WTC11 (cell line): ENCODE measurements at regions not wholly inside any gene's neighbourhood (a gene's known extent, or its start where the extent isn't known, plus 50 kb on each side); places are given as distances from the start of the nearest gene placed in this dataset.

ENCODE experiments used
- ATAC-seq: fragments of 200-7000 bp; cut with Tn5 transposase; 2 replicates; pipeline ENCODE4 v1.10.0; 2021; ENCODE audit warnings: mild to moderate bottlenecking, moderate library complexity
- CTCF ChIA-PET: fragments of 300-600 bp; sonication (Branson Sonifier 250); formaldehyde crosslinking; loops from one replicate; lab custom pipeline; 2021; ENCODE audit warnings: antibody characterized with exemption; lab: Charles Lee
- POLR2A ChIA-PET: fragments of 350-600 bp; sonication (Branson Sonifier 250); formaldehyde crosslinking; loops from one replicate; lab custom pipeline; 2021; ENCODE audit warnings: antibody characterized with exemption; lab: Charles Lee
- DNase-seq: peaks from one replicate; pipeline ENCODE4 v3.0.0; 2021; ENCODE audit warnings: low spot score
- H3K27ac Mint-ChIP-seq: 2 replicates; pipeline ENCODE4 v1.8.0; 2021; ENCODE audit warnings: mixed read lengths
- H3K27me3 Mint-ChIP-seq: 2 replicates; pipeline ENCODE4 v1.8.0; 2021; ENCODE audit warnings: low read depth, mild to moderate bottlenecking, moderate library complexity, mixed read lengths
- H3K36me3 Mint-ChIP-seq: 2 replicates; pipeline ENCODE4 v1.8.0; 2021; ENCODE audit warnings: mixed read lengths
- H3K4me1 Mint-ChIP-seq: 2 replicates; pipeline ENCODE4 v1.8.0; 2022; ENCODE audit warnings: mixed read lengths
- H3K4me3 Mint-ChIP-seq: 2 replicates; pipeline ENCODE4 v1.8.0; 2021; ENCODE audit warnings: mild to moderate bottlenecking, moderate library complexity, mixed read lengths
- H3K9me3 Mint-ChIP-seq: 2 replicates; pipeline ENCODE4 v1.8.0; 2021; ENCODE audit warnings: mixed read lengths
- CREM ChIP-seq: sonication (generic); formaldehyde crosslinking; IDR thresholded peaks from 2 replicates; pipeline ENCODE4 v1.8.1; 2022; ENCODE audit warnings: mild to moderate bottlenecking, missing genetic modification reagents, moderate library complexity
- FOXJ3 ChIP-seq: sonication (generic); formaldehyde crosslinking; IDR thresholded peaks from 2 replicates; pipeline ENCODE4 v1.9.0; 2021; ENCODE audit warnings: missing genetic modification reagents, mild to moderate bottlenecking, borderline replicate concordance
- IRF2 ChIP-seq: sonication (generic); formaldehyde crosslinking; IDR thresholded peaks from 2 replicates; pipeline ENCODE4 v1.8.0; 2022; ENCODE audit warnings: low read depth, missing genetic modification reagents, borderline replicate concordance
- MAX ChIP-seq: sonication (generic); formaldehyde crosslinking; IDR thresholded peaks from 2 replicates; pipeline ENCODE4 v1.8.0; 2022; ENCODE audit warnings: mild to moderate bottlenecking, missing genetic modification reagents
- MYBL2 ChIP-seq: sonication (generic); formaldehyde crosslinking; IDR thresholded peaks from 2 replicates; pipeline ENCODE4 v1.8.1; 2023; ENCODE audit warnings: mild to moderate bottlenecking, moderate library complexity, missing genetic modification reagents
- NFATC4 ChIP-seq: fragments of 250-450 bp; sonication (Bioruptor Pico); IDR thresholded peaks from 2 replicates; pipeline ENCODE4 v1.9.0; 2021; ENCODE audit warnings: mild to moderate bottlenecking
- PREB ChIP-seq: sonication (generic); formaldehyde crosslinking; IDR thresholded peaks from 2 replicates; pipeline ENCODE4 v1.8.1; 2022; ENCODE audit warnings: mild to moderate bottlenecking, missing genetic modification reagents, moderate library complexity, borderline replicate concordance
- TEAD1 ChIP-seq: sonication (generic); formaldehyde crosslinking; IDR thresholded peaks from 2 replicates; pipeline ENCODE4 v1.8.0; 2022; ENCODE audit warnings: mild to moderate bottlenecking, missing genetic modification reagents
- ZNF121 ChIP-seq: sonication (generic); formaldehyde crosslinking; IDR thresholded peaks from 2 replicates; pipeline ENCODE4 v1.8.0; 2023; ENCODE audit warnings: missing genetic modification reagents
- ZNF281 ChIP-seq: sonication (generic); formaldehyde crosslinking; IDR thresholded peaks from 2 replicates; pipeline ENCODE4 v1.8.0; 2023; ENCODE audit warnings: mild to moderate bottlenecking, missing genetic modification reagents
- TF ChIP-seq, protein P1 (sequence below): sonication (generic); formaldehyde crosslinking; IDR thresholded peaks from 2 replicates; pipeline ENCODE4 v1.8.1; 2022; ENCODE audit warnings: low read depth, mild to moderate bottlenecking, moderate library complexity, missing genetic modification reagents, borderline replicate concordance
- TF ChIP-seq, protein P2 (sequence below): sonication (generic); formaldehyde crosslinking; IDR thresholded peaks from 2 replicates; pipeline ENCODE4 v1.8.0; 2022; ENCODE audit warnings: mild to moderate bottlenecking, missing genetic modification reagents
- TF ChIP-seq, protein P3 (sequence below): sonication (generic); formaldehyde crosslinking; IDR thresholded peaks from 2 replicates; pipeline ENCODE4 v1.8.1; 2022; ENCODE audit warnings: mild to moderate bottlenecking, moderate library complexity, missing genetic modification reagents
- TF ChIP-seq, protein P4 (sequence below): fragments of 250-450 bp; sonication (Bioruptor Pico); conservative IDR thresholded peaks from 2 replicates; pipeline ENCODE4 v1.9.0; 2021; ENCODE audit warnings: mild to moderate bottlenecking

- TF ChIP-seq, protein P1, sequence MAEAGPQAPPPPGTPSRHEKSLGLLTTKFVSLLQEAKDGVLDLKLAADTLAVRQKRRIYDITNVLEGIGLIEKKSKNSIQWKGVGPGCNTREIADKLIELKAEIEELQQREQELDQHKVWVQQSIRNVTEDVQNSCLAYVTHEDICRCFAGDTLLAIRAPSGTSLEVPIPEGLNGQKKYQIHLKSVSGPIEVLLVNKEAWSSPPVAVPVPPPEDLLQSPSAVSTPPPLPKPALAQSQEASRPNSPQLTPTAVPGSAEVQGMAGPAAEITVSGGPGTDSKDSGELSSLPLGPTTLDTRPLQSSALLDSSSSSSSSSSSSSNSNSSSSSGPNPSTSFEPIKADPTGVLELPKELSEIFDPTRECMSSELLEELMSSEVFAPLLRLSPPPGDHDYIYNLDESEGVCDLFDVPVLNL (CRISPR knock-in tag): no peak
- TF ChIP-seq, protein P2, sequence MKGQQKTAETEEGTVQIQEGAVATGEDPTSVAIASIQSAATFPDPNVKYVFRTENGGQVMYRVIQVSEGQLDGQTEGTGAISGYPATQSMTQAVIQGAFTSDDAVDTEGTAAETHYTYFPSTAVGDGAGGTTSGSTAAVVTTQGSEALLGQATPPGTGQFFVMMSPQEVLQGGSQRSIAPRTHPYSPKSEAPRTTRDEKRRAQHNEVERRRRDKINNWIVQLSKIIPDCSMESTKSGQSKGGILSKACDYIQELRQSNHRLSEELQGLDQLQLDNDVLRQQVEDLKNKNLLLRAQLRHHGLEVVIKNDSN (CRISPR knock-in tag): no peak
- no peak for TF ChIP-seq NFATC4 (CRISPR knock-in tag)
Measured at GRCh38 chr4:33316033-33316432, 2595.9 kb downstream of the PCDH7 start (continued).

DNA sequence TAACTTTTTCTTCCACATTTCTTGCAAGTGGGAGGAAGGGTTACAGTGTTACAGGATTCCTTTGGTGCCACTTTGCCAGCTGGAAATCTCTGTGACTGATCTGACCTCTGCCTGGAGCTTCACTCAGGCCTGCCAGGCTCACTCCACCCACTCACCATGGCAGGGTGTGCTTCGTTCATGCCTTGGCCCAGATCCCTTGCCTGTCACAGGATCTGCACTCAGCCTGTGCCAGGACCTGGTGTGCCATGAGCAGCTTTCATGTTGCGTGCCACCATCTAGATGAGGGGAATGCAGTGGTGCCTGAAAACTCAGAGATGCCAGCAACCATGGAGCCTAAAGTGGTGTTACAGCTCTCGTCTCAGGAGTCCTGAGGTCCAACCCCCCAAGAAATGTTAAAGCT is 2596.4 kb downstream of the PCDH7 start:
- H3K27ac Mint-ChIP-seq: no peak overlapping the region
- TF ChIP-seq ZNF281 (CRISPR knock-in tag): no peak
- TF ChIP-seq MAX (CRISPR knock-in tag): no peak
- TF ChIP-seq ZNF121 (CRISPR knock-in tag): no peak
- TF ChIP-seq, protein P3, sequence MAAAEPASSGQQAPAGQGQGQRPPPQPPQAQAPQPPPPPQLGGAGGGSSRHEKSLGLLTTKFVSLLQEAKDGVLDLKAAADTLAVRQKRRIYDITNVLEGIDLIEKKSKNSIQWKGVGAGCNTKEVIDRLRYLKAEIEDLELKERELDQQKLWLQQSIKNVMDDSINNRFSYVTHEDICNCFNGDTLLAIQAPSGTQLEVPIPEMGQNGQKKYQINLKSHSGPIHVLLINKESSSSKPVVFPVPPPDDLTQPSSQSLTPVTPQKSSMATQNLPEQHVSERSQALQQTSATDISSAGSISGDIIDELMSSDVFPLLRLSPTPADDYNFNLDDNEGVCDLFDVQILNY (CRISPR knock-in tag): no peak
- TF ChIP-seq TEAD1: no peak
- TF ChIP-seq IRF2 (CRISPR knock-in tag): no peak
- no peak for TF ChIP-seq PREB
- no peak for ATAC-seq
- H3K4me3 Mint-ChIP-seq: no peak overlapping the region
- CTCF ChIA-PET: no interaction called here
- H3K4me1 Mint-ChIP-seq: no peaks in the 10 kb centered on the region
- POLR2A ChIA-PET: no interaction called here
- DNase-seq: no peak
- peaks cover 18% of the 10 kb centered on the region for H3K36me3 Mint-ChIP-seq
- peaks cover 32% of the 10 kb centered on the region for H3K9me3 Mint-ChIP-seq
- H3K27me3 Mint-ChIP-seq: no peaks in the 10 kb centered on the region

DNA sequence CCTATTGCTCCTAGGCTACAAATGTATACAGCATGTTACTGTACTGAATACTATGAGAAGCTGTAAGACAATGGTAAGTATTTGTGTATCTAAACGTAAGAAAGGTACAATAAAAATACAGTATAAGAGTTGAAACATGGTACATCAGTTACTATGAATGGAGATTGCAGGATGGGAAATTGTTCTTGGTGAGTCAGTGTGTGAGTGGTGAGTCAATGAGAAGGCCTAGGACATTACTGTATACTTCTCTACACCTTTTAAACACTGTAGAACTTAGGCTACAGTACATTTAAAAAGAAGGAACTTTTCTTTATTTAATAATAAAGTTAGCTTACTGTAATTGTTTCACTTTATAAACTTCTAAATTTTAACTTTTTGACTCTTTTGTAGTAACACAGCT is 2603.2 kb downstream of the PCDH7 start:
- Mint-ChIP-seq H3K4me1 (no peaks in the 10 kb centered on the region), H3K9me3 (peaks cover 32% of the 10 kb centered on the region), H3K36me3 (peaks cover 11% of the 10 kb centered on the region), H3K4me3 (no peak overlapping the region), H3K27ac (no peak overlapping the region), H3K27me3 (no peaks in the 10 kb centered on the region)
- TF ChIP-seq, protein P2 (CRISPR knock-in tag): no peak
- TF ChIP-seq, protein P3 (CRISPR knock-in tag): no peak
- TF ChIP-seq MYBL2: no peak
- TF ChIP-seq, protein P4, sequence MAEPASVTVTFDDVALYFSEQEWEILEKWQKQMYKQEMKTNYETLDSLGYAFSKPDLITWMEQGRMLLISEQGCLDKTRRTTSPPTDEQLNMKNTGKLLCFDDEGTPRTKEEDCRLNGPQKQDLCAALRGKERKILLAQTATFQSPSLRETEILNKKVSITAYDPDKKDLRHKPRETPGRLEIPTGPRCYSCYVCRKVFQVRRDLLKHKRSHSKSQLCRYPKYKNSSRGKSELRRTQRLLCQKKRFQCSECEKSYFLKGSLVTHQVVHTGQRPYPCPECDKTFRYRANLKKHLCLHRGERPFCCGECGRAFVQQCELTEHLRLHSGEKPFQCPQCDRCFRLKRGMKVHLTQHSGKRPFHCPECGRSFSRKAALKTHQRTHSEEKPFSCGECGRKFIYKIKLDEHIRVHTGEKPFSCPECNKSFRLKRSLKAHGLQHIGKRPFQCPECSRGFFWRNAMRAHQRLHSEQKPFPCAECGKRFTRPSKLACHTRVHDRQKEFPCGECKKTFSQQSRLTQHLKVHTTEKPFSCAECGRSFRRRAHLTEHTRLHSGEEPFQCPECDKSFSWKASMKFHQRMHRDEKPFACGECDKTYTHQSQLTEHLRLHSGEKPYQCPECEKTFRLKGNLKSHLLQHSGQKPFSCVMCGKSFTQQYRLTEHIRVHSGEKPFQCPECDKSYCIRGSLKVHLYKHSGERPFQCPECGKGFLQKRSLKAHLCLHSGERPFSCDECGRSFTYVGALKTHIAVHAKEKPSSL (CRISPR knock-in tag): no peak
- no peak for TF ChIP-seq FOXJ3 (CRISPR knock-in tag)
- no peak for TF ChIP-seq ZNF281 (CRISPR knock-in tag)
- TF ChIP-seq NFATC4 (CRISPR knock-in tag): no peak
- no peak for TF ChIP-seq CREM (CRISPR knock-in tag)
- DNase-seq: no peak
- ChIA-PET POLR2A (no interaction called here), CTCF (no interaction called here)
- ATAC-seq: no peak
